BLaER1 treated with 17β-estradiol and CSF1 and Interleukin-3, amounts not matched to agents 10 nM and 100 nM (cell line): ENCODE measurements at regions not wholly inside any gene's neighbourhood (a gene's known extent, or its start where the extent isn't known, plus 50 kb on each side); places are given as distances from the start of the nearest gene placed in this dataset.
"Not testable (repeated sequence)": the region's sequence is repeated elsewhere in the genome, so short reads cannot be mapped to it uniquely, and the experiment has no call there.

Source experiments
- H3K27ac ChIP-seq, 11 experiments: shearing (Covaris generic); formaldehyde crosslinking; 2 replicates each; pipeline ENCODE4 v1.8.1; 2022
- H3K27me3 ChIP-seq, 11 experiments: shearing (Covaris generic); formaldehyde crosslinking; 2 replicates each; pipeline ENCODE4 v1.8.1; 2022
- H3K36me3 ChIP-seq, 11 experiments: shearing (Covaris generic); formaldehyde crosslinking; 2 replicates each; pipeline ENCODE4 v1.8.1; 2022
- H3K4me1 ChIP-seq, 10 experiments: shearing (Covaris generic); formaldehyde crosslinking; 2 replicates each; pipeline ENCODE4 v1.8.1; 2022
- H3K4me2 ChIP-seq, 11 experiments: shearing (Covaris generic); formaldehyde crosslinking; 2 replicates each; pipeline ENCODE4 v1.8.1; 2022
- H3K4me3 ChIP-seq, 10 experiments: shearing (Covaris generic); formaldehyde crosslinking; 2 replicates each; pipeline ENCODE4 v1.8.1; 2022
- H3K9ac ChIP-seq, 11 experiments: shearing (Covaris generic); formaldehyde crosslinking; 2 replicates each; pipeline ENCODE4 v1.8.1; 2022
- H3K9me3 ChIP-seq, 11 experiments: shearing (Covaris generic); formaldehyde crosslinking; replicated peaks in 1 of 11; 2 replicates each; pipeline ENCODE4 v1.8.1; 2022
- H4K20me1 ChIP-seq, 11 experiments: shearing (Covaris generic); formaldehyde crosslinking; 2 replicates each; pipeline ENCODE4 v1.8.1; 2022
- Cebpa-rat ChIP-seq, 11 experiments: shearing (Covaris generic); IDR thresholded peaks; 2 replicates each; pipeline ENCODE4 v1.8.1; 2022

- no peak overlapping the region for H3K9ac ChIP-seq
- H3K27ac ChIP-seq, result no peak overlapping the region
- no peaks in the 10 kb centered on the region for H3K9me3 ChIP-seq
- no peaks in the 10 kb centered on the region for H3K36me3 ChIP-seq
- H3K4me1 ChIP-seq, result no peaks in the 10 kb centered on the region
- no peaks in the 10 kb centered on the region for H3K27me3 ChIP-seq
- H4K20me1 ChIP-seq, result no peaks in the 10 kb centered on the region
- TF ChIP-seq Cebpa-rat (IDR thresholded peaks at IDR 0.05), result no peak
- H3K4me3 ChIP-seq, result no peak overlapping the region
- no peak overlapping the region for H3K4me2 ChIP-seq
Observed at GRCh38 chr20:29349836-29350235, 1907.6 kb upstream of the DEFB115 start.

DNA sequence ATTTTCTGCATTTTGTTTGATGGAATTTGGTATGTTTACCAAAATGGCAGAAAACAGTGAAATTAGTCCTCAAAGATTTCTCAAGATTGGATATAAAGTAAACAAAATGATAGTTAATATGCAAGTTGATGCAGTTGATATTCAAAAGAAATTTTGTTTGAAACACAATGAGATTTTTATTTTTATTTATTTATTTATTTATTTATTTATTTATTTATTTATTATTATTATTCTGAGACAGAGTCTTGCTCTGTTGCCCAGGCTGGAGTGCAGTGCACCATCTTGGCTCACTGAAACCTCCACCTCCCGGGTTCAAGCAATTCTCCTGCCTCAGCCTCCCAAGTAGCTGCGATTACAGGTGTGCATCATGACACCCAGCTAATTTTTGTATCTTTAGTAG, 1881.5 kb upstream of the DEFB115 start:
- H3K27me3 ChIP-seq, H4K20me1 ChIP-seq, H3K4me3 ChIP-seq, H3K4me1 ChIP-seq, H3K27ac ChIP-seq, H3K9ac ChIP-seq, H3K9me3 ChIP-seq, H3K4me2 ChIP-seq, H3K36me3 ChIP-seq: not testable (repeated sequence)

- not testable (repeated sequence) for H3K27ac ChIP-seq, H3K4me1 ChIP-seq, H4K20me1 ChIP-seq, H3K9me3 ChIP-seq, H3K9ac ChIP-seq, H3K27me3 ChIP-seq, H3K36me3 ChIP-seq, H3K4me3 ChIP-seq, H3K4me2 ChIP-seq
Observed at GRCh38 chr20:29392853-29393252, 1864.6 kb upstream of the DEFB115 start.

DNA sequence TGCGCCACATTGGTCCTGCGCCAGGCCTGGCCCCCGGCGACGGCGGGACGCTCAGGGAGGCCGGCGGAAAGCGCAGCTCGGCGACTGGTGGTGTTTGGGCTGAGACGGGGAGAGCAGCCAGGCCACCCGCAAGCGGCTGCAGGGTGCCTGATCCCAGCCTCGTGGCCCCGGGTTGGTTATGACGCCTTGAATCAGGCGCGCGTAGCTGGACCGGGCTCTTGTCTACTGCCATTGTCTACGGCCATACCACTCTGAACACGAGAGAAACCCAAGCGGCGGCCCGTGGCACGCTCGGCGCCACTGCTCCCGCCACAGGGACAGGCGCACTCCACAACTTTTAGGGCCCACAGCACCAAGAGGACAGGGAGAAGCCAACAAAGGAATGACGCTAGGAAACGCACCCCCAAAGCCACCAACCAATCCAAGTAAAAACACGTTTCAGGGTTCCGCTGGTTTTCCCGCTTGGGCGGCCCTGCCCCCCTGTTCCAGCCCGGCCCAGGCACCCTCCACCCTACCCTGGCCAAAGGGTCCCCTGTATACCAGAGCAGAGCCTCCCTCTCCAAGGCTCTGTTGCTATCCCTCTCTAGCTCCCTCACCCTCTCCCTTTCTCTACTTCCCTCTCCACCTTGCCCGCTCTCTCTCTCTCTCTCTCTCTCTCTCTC, 1849.3 kb upstream of the DEFB115 start:
- Histone ChIP-seq H3K9me3 (peaks cover 26 to 45% (median 38%) of the 10 kb centered on the region in 11 experiments), H3K27me3 (no peaks in the 10 kb centered on the region), H3K36me3 (no peaks in the 10 kb centered on the region), H3K4me2 (no peak overlapping the region), H3K27ac (no peak overlapping the region), H3K4me1 (no peaks in the 10 kb centered on the region), H4K20me1 (no peaks in the 10 kb centered on the region), H3K4me3 (no peak overlapping the region), H3K9ac (no peak overlapping the region)
- no peak for TF ChIP-seq Cebpa-rat (IDR thresholded peaks at IDR 0.05)

GRCh38 chr20:29408707-29409106, 1848.8 kb upstream of the DEFB115 start:
- not testable (repeated sequence) for H3K4me2 ChIP-seq, H3K9ac ChIP-seq, H3K4me3 ChIP-seq, H4K20me1 ChIP-seq, H3K36me3 ChIP-seq, H3K27ac ChIP-seq, H3K27me3 ChIP-seq, H3K4me1 ChIP-seq
- peaks cover 26 to 45% (median 38%) of the 10 kb centered on the region in 11 experiments for H3K9me3 ChIP-seq

DNA sequence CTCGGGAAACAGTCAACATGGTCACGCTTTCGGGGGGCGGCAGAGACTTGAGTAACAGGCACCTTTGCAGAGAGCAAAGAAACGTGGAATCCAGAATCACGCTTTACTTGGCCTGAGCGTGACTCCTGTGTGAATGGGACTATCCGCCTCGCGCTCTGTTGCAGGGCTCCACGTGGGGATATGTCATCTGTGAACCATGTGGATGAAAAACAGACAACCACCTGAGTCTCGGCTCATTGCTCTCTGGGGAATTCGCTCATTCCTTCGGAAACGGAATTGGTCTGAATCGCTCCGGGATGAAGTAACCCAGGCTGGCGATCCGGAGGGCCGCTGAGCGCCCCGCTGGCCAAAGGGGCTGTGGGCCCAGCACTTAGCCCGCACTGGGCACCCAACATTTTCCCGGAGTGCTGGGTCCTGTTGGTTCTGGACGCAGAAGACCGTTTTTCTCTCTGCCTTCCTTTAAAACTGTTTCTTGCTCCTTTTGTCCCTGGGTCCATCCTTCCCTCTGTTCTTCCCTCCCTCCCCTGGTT, 1848.2 kb upstream of the DEFB115 start:
- H3K4me2 ChIP-seq, H3K4me1 ChIP-seq, H3K36me3 ChIP-seq, H3K9ac ChIP-seq, H3K27me3 ChIP-seq, H4K20me1 ChIP-seq, H3K4me3 ChIP-seq, H3K27ac ChIP-seq: not testable (repeated sequence)
- peaks cover 26 to 45% (median 38%) of the 10 kb centered on the region in 11 experiments for H3K9me3 ChIP-seq

- H3K36me3 ChIP-seq, result no peaks in the 10 kb centered on the region
- H3K4me2 ChIP-seq, result no peak overlapping the region
- no peak overlapping the region for H3K27ac ChIP-seq
- TF ChIP-seq Cebpa-rat (IDR thresholded peaks at IDR 0.05), result no peak
- H3K27me3 ChIP-seq, result no peaks in the 10 kb centered on the region
- no peak overlapping the region for H3K9ac ChIP-seq
- no peak overlapping the region for H3K4me3 ChIP-seq
- H3K4me1 ChIP-seq, result no peaks in the 10 kb centered on the region
- H4K20me1 ChIP-seq, result no peaks in the 10 kb centered on the region
- peaks cover 26 to 45% (median 38%) of the 10 kb centered on the region in 11 experiments for H3K9me3 ChIP-seq
Observed at GRCh38 chr20:29409833-29410805, 1847.3 kb upstream of the DEFB115 start.

DNA sequence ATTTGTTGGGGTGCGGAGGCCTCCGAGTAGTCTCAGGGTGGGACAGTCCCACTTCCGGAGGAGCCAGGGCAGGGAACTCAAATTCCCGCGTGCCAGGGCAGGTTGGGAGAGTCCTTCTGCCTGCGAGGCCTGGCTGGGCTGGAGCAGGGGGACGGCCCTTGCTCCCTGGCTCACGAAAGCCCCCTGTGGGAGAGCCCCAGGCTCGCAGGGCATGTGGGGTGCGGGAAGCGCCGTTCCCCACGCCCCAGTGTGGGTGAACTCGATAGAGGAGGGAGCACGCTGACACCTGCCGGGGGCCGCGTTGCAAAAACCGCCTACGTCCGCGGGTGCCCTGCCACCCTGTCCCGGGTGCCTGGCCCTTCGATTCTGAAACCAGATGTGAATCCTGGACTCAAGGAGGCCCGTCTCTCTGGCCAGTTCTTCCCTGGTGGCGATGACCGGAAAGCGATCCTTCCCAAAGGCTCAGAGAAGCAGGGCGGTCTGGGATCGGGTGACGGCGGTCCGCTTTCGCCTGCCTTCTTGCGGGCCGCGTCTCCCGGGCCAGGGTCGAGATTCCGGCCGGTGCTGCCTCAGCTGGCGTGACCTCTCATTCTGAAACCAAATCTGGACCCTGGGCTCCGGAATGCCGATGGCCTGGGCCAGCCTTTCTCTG, 1846.5 kb upstream of the DEFB115 start:
- H3K4me1 ChIP-seq, result no peaks in the 10 kb centered on the region
- peaks cover 26 to 41% (median 38%) of the 10 kb centered on the region in 11 experiments for H3K9me3 ChIP-seq
- H3K9ac ChIP-seq, result no peak overlapping the region
- no peak for TF ChIP-seq Cebpa-rat (IDR thresholded peaks at IDR 0.05)
- H3K4me2 ChIP-seq, result no peak overlapping the region
- H3K27me3 ChIP-seq, result no peaks in the 10 kb centered on the region
- peak overlapping the region in 1 of 11 experiments; percentile 19; a peak in 1 of 22 replicates for H3K27ac ChIP-seq
- no peak overlapping the region for H3K4me3 ChIP-seq
- no peaks in the 10 kb centered on the region for H4K20me1 ChIP-seq
- no peaks in the 10 kb centered on the region for H3K36me3 ChIP-seq

- peak overlapping the region in 1 of 11 experiments; percentile 19; a peak in 1 of 22 replicates for H3K27ac ChIP-seq
- not testable (repeated sequence) for H3K36me3 ChIP-seq, H3K27me3 ChIP-seq, H4K20me1 ChIP-seq, H3K4me2 ChIP-seq, H3K4me3 ChIP-seq, H3K4me1 ChIP-seq, H3K9ac ChIP-seq
- peaks cover 26 to 39% (median 38%) of the 10 kb centered on the region in 11 experiments for H3K9me3 ChIP-seq
Observed at GRCh38 chr20:29411458-29411820, 1846.0 kb upstream of the DEFB115 start.
